Body of pancreas (tissue), 4 donors: ENCODE measurements at regions not wholly inside any gene's neighbourhood (a gene's known extent, or its start where the extent isn't known, plus 50 kb on each side); places are given as distances from the start of the nearest gene placed in this dataset.

Experiments
- CTCF ChIP-seq, 7 experiments: fragments of 450-650 bp in 4 of 7; fragments of 200-600 bp in 3 of 7; sonication (generic) in 3 of 7; IDR thresholded peaks; one replicate each; pipeline ENCODE4 v1.5.1; 2016 to 2019; ENCODE audit warnings: antibody characterized with exemption in 7 of 7
- POLR2A ChIP-seq, 3 donors: fragments of 450-650 bp; IDR thresholded peaks; one replicate each; pipeline ENCODE4 v1.6.1; 2016; ENCODE audit warnings: antibody characterized with exemption in 3 of 3, mild to moderate bottlenecking in 2 of 3

DNA sequence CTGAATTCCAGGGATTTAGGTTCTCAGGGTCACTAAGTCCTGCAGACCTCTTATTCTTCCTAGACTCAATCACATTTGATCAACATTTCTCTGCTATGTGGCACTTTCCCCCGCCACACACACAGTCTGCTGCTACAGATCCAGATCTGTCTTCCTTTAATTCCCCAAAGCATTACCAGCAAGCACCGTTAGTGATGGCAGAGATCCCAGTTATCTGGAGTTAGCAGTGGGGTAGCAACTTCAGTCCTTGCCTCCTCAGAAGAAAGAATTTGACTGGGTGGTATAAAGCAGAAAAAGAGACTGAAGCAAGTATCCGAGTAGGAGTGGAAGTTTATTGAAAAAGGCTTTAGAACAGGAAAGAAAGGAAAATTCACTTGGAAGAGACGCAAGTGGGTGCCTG, 100.4 kb upstream of the ETV3 start:
- TF ChIP-seq CTCF (IDR thresholded peaks at IDR 0.05) (no peak), POLR2A (IDR thresholded peaks at IDR 0.05) (no peak)
